H9 (cell line): ENCODE measurements at regions not wholly inside any gene's neighbourhood (a gene's known extent, or its start where the extent isn't known, plus 50 kb on each side); places are given as distances from the start of the nearest gene placed in this dataset.

Source experiments
- DNase-seq: peaks from one replicate; pipeline ENCODE4 v3.0.0-alpha.2; 2017
- H2AFZ ChIP-seq: one replicate; pipeline ENCODE4 v1.6.1; 2013; ENCODE audit warnings: mild to moderate bottlenecking, low read length, control low read depth, moderate library complexity
- H2AK5ac ChIP-seq: 2 replicates; pipeline ENCODE4 v1.6.1; 2013; ENCODE audit warnings: low read length, control low read depth, mixed read lengths; ENCODE audit not compliant: insufficient read length
- H2BK120ac ChIP-seq: one replicate; pipeline ENCODE4 v1.6.1; 2013; ENCODE audit warnings: low read depth, mild to moderate bottlenecking, low read length, control low read depth, inconsistent platforms; ENCODE audit not compliant: poor library complexity, severe bottlenecking
- H2BK12ac ChIP-seq: 2 replicates; pipeline ENCODE4 v1.6.1; 2013; ENCODE audit warnings: low read length, control low read depth, mixed read lengths, low read depth; ENCODE audit not compliant: insufficient read length
- H2BK15ac ChIP-seq: 2 replicates; pipeline ENCODE4 v1.6.1; 2013; ENCODE audit warnings: low read depth, low read length, control low read depth
- H2BK20ac ChIP-seq: one replicate; pipeline ENCODE4 v1.6.1; 2013; ENCODE audit warnings: low read depth, mild to moderate bottlenecking, low read length, control low read depth, inconsistent platforms; ENCODE audit not compliant: poor library complexity, severe bottlenecking
- H2BK5ac ChIP-seq: 2 replicates; pipeline ENCODE4 v1.6.1; 2013; ENCODE audit warnings: low read length, control low read depth, mixed read lengths; ENCODE audit not compliant: insufficient read length
- H3K14ac ChIP-seq: 2 replicates; pipeline ENCODE4 v1.6.1; 2013; ENCODE audit warnings: low read length, control low read depth; ENCODE audit not compliant: insufficient read depth
- H3K18ac ChIP-seq: 2 replicates; pipeline ENCODE4 v1.6.1; 2013; ENCODE audit warnings: low read depth, mild to moderate bottlenecking, mixed read lengths, low read length, control low read depth; ENCODE audit not compliant: insufficient read length
- H3K23ac ChIP-seq: 2 replicates; pipeline ENCODE4 v1.6.1; 2013; ENCODE audit warnings: low read length, control low read depth, mixed read lengths, low read depth; ENCODE audit not compliant: insufficient read length
- H3K23me2 ChIP-seq: 2 replicates; pipeline ENCODE4 v1.6.1; 2013; ENCODE audit warnings: low read depth, mild to moderate bottlenecking, mixed read lengths, low read length, control low read depth; ENCODE audit not compliant: insufficient read length, poor library complexity, severe bottlenecking
- H3K27ac ChIP-seq: 2 replicates; pipeline ENCODE4 v1.5.1; 2013; ENCODE audit warnings: low read length, control low read depth, mixed read lengths, low read depth; ENCODE audit not compliant: insufficient read length
- H3K27me3 ChIP-seq: 2 replicates; pipeline ENCODE4 v1.6.1; 2013; ENCODE audit warnings: low read length, control low read depth, inconsistent platforms; ENCODE audit not compliant: insufficient read depth
- H3K4ac ChIP-seq: 2 replicates; pipeline ENCODE4 v1.6.1; 2013; ENCODE audit warnings: low read depth, mild to moderate bottlenecking, control low read depth, inconsistent platforms, low read length, moderate library complexity
- H3K4me1 ChIP-seq: 2 replicates; pipeline ENCODE4 v1.6.1; 2013; ENCODE audit warnings: low read length, control low read depth, inconsistent platforms; ENCODE audit not compliant: insufficient read depth
- H3K4me2 ChIP-seq: 2 replicates; pipeline ENCODE4 v1.6.1; 2013; ENCODE audit warnings: low read length, control low read depth, mixed read lengths; ENCODE audit not compliant: insufficient read length, insufficient read depth
- H3K56ac ChIP-seq: 2 replicates; pipeline ENCODE4 v1.6.1; 2013; ENCODE audit warnings: low read depth, mild to moderate bottlenecking, mixed read lengths, low read length, control low read depth; ENCODE audit not compliant: insufficient read length
- H3K79me1 ChIP-seq: 2 replicates; pipeline ENCODE4 v1.6.1; 2013; ENCODE audit warnings: low read depth, mild to moderate bottlenecking, moderate library complexity, low read length, control low read depth, inconsistent platforms; ENCODE audit not compliant: insufficient read depth, poor library complexity, severe bottlenecking
- H3K79me2 ChIP-seq: 2 replicates; pipeline ENCODE4 v1.6.1; 2013; ENCODE audit warnings: low read length, control low read depth, inconsistent platforms; ENCODE audit not compliant: insufficient read depth
- H3K9ac ChIP-seq: 2 replicates; pipeline ENCODE4 v1.6.1; 2013; ENCODE audit warnings: low read length, control low read depth, mixed read lengths; ENCODE audit not compliant: insufficient read length; ENCODE audit errors: extremely low read depth
- H3K9me3 ChIP-seq: one replicate; pipeline ENCODE4 v1.6.1; 2013; ENCODE audit warnings: low read depth, low read length, inconsistent platforms; ENCODE audit not compliant: control insufficient read depth
- H3T11ph ChIP-seq: one replicate; pipeline ENCODE4 v1.6.1; 2013; ENCODE audit warnings: mild to moderate bottlenecking, low read length, control low read depth, inconsistent platforms
- H4K20me1 ChIP-seq: one replicate; pipeline ENCODE4 v1.6.1; 2013; ENCODE audit not compliant: control insufficient read depth, insufficient read length, insufficient read depth
- H4K5ac ChIP-seq: 2 replicates; pipeline ENCODE4 v1.6.1; 2013; ENCODE audit warnings: low read depth, mild to moderate bottlenecking, mixed read lengths, low read length, control low read depth; ENCODE audit not compliant: insufficient read length
- H4K8ac ChIP-seq: replicated peaks from 2 replicates; pipeline ENCODE4 v1.6.1; 2013; ENCODE audit warnings: low read length, control low read depth, mixed read lengths, low read depth; ENCODE audit not compliant: insufficient read length
- H4K91ac ChIP-seq: 2 replicates; pipeline ENCODE4 v1.6.1; 2013; ENCODE audit warnings: low read depth, mild to moderate bottlenecking, moderate library complexity, mixed read lengths, low read length, control low read depth; ENCODE audit not compliant: insufficient read length
- H3K27ac Mint-ChIP-seq, 3 experiments: 2 replicates in 2 of 3; 3 replicates in 1 of 3; pipeline ENCODE4 v1.8.0; 2020 to 2021; ENCODE audit warnings: mixed read lengths in 3 of 3, mild to moderate bottlenecking in 1 of 3, moderate library complexity in 1 of 3
- H3K27me3 Mint-ChIP-seq: 2 replicates; pipeline ENCODE4 v1.8.0; 2021; ENCODE audit warnings: low read depth, mild to moderate bottlenecking, moderate library complexity, mixed read lengths
- H3K36me3 Mint-ChIP-seq, 3 experiments: 2 replicates in 2 of 3; 3 replicates in 1 of 3; pipeline ENCODE4 v1.8.0; 2020 to 2021; ENCODE audit warnings: low read depth in 3 of 3, mixed read lengths in 3 of 3; ENCODE audit not compliant: insufficient read depth in 1 of 3
- H3K4me1 Mint-ChIP-seq, 2 experiments: 2 replicates each; pipeline ENCODE4 v1.8.0; 2020; ENCODE audit warnings: mixed read lengths in 2 of 2
- H3K4me3 Mint-ChIP-seq, 2 experiments: 2 replicates in 1 of 2; 3 replicates in 1 of 2; pipeline ENCODE4 v1.8.0; 2020 to 2021; ENCODE audit warnings: mild to moderate bottlenecking in 2 of 2, mixed read lengths in 2 of 2, moderate library complexity in 1 of 2
- H3K9me3 Mint-ChIP-seq, 2 experiments: 2 replicates in 1 of 2; 3 replicates in 1 of 2; pipeline ENCODE4 v1.8.0; 2020; ENCODE audit warnings: mild to moderate bottlenecking in 2 of 2, mixed read lengths in 2 of 2, moderate library complexity in 1 of 2
- WGBS: extraction: QIAGEN DNeasy Blood & Tissue Kit; methylation state at CpG from one replicate; pipeline ENCODE4 v1.1.7; 2013; ENCODE audit warnings: missing lambda C conversion rate, low lambda C conversion rate, mixed read lengths; ENCODE audit not compliant: insufficient read length; ENCODE audit errors: extremely low coverage; 5-methylcytosine and 5-hydroxymethylcytosine counted together
- TF ChIP-seq, protein P1 (sequence below): fragments of 200-600 bp; sonication (generic); conservative IDR thresholded peaks from 3 replicates; pipeline ENCODE4 v1.8.0; 2021; ENCODE audit warnings: antibody characterized with exemption, mild to moderate bottlenecking

DNA sequence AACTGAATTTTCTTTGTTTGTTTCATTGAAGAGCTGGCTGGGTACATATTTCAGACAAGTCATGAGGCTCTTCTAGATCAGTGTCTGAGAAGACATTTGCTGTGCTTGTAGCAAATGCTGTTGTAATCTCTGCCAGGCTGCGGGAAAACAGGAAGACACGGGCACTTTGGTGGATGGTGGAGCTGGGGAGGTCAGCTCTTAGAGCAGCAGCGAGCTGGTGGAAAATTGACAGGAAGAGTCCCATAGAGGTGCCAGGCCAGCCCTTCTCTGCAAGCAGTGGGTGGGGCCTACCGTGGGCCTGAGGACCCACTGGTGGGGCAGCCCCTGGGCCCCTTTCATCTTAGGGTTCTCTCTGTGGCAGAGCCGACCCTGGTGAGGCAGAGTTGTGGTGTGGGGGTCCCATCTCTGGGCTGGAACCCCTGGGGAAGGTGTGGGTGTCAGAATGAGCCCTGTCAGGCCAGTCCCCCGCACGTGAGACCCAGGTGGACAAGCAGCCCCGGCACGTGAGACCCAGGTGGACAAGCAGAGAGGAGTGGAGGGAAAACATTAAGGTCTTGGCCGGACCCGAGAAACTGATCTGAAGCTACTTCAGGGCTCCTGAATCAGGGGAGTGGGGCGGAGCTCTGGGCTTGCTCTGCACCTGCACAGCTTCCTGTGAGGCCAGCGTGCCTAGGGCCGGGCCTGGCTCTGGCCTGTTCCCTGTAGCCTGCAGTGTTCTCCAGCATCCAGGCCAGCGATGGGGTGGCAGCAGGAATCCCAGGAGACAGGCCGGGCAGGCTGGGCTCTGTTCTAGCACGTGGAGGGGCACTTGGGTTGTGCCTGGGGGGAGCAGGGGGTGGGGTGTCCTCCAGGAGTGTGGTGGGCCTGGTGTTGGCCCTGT, 273.5 kb upstream of the HDAC4 start:
- peak overlapping the region in 1 of 3 experiments; percentile 59; a peak in 1 of 7 replicates for H3K27ac Mint-ChIP-seq

More for the DNA sequence above, 273.5 kb upstream of the HDAC4 start:
- no peak overlapping the region for H2BK20ac ChIP-seq
- no peak overlapping the region for H2BK120ac ChIP-seq
- H4K5ac ChIP-seq = no peak overlapping the region
- no peak overlapping the region for H3K18ac ChIP-seq
- no peak overlapping the region for H4K8ac ChIP-seq
- DNase-seq = peak; percentile 20
- no peak overlapping the region for H2AFZ ChIP-seq
- no peak overlapping the region for H3K23ac ChIP-seq
- no CpG with 5 or more reads among the region's 17 CpGs for WGBS
- no peaks in the 10 kb centered on the region for H3K79me2 ChIP-seq
- no peak overlapping the region for H2BK5ac ChIP-seq
- no peaks in the 10 kb centered on the region for H3K27me3 ChIP-seq
- H3K79me1 ChIP-seq = no peaks in the 10 kb centered on the region
- H3K9me3 Mint-ChIP-seq = no peaks in the 10 kb centered on the region
- TF ChIP-seq, protein P1, sequence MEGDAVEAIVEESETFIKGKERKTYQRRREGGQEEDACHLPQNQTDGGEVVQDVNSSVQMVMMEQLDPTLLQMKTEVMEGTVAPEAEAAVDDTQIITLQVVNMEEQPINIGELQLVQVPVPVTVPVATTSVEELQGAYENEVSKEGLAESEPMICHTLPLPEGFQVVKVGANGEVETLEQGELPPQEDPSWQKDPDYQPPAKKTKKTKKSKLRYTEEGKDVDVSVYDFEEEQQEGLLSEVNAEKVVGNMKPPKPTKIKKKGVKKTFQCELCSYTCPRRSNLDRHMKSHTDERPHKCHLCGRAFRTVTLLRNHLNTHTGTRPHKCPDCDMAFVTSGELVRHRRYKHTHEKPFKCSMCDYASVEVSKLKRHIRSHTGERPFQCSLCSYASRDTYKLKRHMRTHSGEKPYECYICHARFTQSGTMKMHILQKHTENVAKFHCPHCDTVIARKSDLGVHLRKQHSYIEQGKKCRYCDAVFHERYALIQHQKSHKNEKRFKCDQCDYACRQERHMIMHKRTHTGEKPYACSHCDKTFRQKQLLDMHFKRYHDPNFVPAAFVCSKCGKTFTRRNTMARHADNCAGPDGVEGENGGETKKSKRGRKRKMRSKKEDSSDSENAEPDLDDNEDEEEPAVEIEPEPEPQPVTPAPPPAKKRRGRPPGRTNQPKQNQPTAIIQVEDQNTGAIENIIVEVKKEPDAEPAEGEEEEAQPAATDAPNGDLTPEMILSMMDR = no peak
- no peak overlapping the region for H3K27ac ChIP-seq
- H2BK15ac ChIP-seq = no peak overlapping the region
- no peaks in the 10 kb centered on the region; a peak in 1 of 7 replicates for H3K36me3 Mint-ChIP-seq
- H3K14ac ChIP-seq = peak overlapping the region; percentile 63; the same call in 1 of the 2 replicates
- H3K4me1 Mint-ChIP-seq = no peaks in the 10 kb centered on the region
- no peaks in the 10 kb centered on the region for H4K20me1 ChIP-seq
- H3K4me2 ChIP-seq = no peak overlapping the region
- H3K4ac ChIP-seq = no peak overlapping the region
- H2AK5ac ChIP-seq = no peak overlapping the region
- H3K4me3 Mint-ChIP-seq = no peak overlapping the region; a peak in 1 of 5 replicates
- H3K56ac ChIP-seq = no peak overlapping the region
- no peak overlapping the region for H2BK12ac ChIP-seq
- no peaks in the 10 kb centered on the region for H3K23me2 ChIP-seq
- no peak overlapping the region for H3T11ph ChIP-seq
- no peaks in the 10 kb centered on the region for H3K4me1 ChIP-seq
- peaks cover 7% of the 10 kb centered on the region for H3K27me3 Mint-ChIP-seq
- no peaks in the 10 kb centered on the region for H3K9me3 ChIP-seq
- H3K9ac ChIP-seq = no peak overlapping the region
- no peak overlapping the region for H4K91ac ChIP-seq
